ENCODE measurements at regions not wholly inside any gene's neighbourhood (a gene's known extent, or its start where the extent isn't known, plus 50 kb on each side); places are given as distances from the start of the nearest gene placed in this dataset.
"Not testable (repeated sequence)": the region's sequence is repeated elsewhere in the genome, so short reads cannot be mapped to it uniquely, and the experiment has no call there.

GRCh38 chr6:1445650-1446330 lies 56.4 kb downstream of the FOXF2 start:
- DNase-seq: no peak

- DNase-seq: no peak
These were observed 60.5 kb downstream of the FOXF2 start for GRCh38 chr6:1449896-1450295.

- no peak for DNase-seq
These were observed 63.6 kb downstream of the FOXF2 start for GRCh38 chr6:1453024-1453423.

GRCh38 chr6:1456816-1457215 lies 67.4 kb downstream of the FOXF2 start:
- DNase-seq: not testable (repeated sequence)

- DNase-seq: no peak
These were observed 71.8 kb downstream of the FOXF2 start for GRCh38 chr6:1461207-1461606.

GRCh38 chr6:1461736-1462135 lies 72.4 kb downstream of the FOXF2 start:
- no peak for DNase-seq

- DNase-seq: no peak
These were observed 73.9 kb downstream of the FOXF2 start for GRCh38 chr6:1463275-1463674.

GRCh38 chr6:1463751-1464426 lies 74.5 kb downstream of the FOXF2 start:
- no peak for DNase-seq

GRCh38 chr6:1464781-1465370 lies 75.5 kb downstream of the FOXF2 start:
- no peak for DNase-seq

GRCh38 chr6:1468126-1468525 lies 78.8 kb downstream of the FOXF2 start:
- DNase-seq: no peak

GRCh38 chr6:1470040-1470439 lies 80.7 kb downstream of the FOXF2 start:
- no peak for DNase-seq

- no peak for DNase-seq
These were observed 83.3 kb downstream of the FOXF2 start for GRCh38 chr6:1472643-1473042.

- no peak for DNase-seq
These were observed 83.8 kb downstream of the FOXF2 start for GRCh38 chr6:1473166-1473565.

- DNase-seq: no peak
These were observed 84.2 kb downstream of the FOXF2 start for GRCh38 chr6:1473598-1473997.

GRCh38 chr6:1474205-1474604 lies 84.8 kb downstream of the FOXF2 start:
- no peak for DNase-seq

GRCh38 chr6:1475174-1475573 lies 85.8 kb downstream of the FOXF2 start:
- DNase-seq: no peak

GRCh38 chr6:1477432-1478090 lies 88.2 kb downstream of the FOXF2 start:
- no peak for DNase-seq

GRCh38 chr6:1478163-1478826 lies 88.9 kb downstream of the FOXF2 start:
- DNase-seq: not testable (repeated sequence)

GRCh38 chr6:1479095-1479494 lies 89.7 kb downstream of the FOXF2 start:
- no peak for DNase-seq

- no peak for DNase-seq
These were observed 90.3 kb downstream of the FOXF2 start for GRCh38 chr6:1479601-1480221.

GRCh38 chr6:1481286-1481685 lies 91.9 kb downstream of the FOXF2 start:
- no peak for DNase-seq

GRCh38 chr6:1482381-1483166 lies 93.2 kb downstream of the FOXF2 start:
- DNase-seq: no peak
